ENCODE measurements at regions not wholly inside any gene's neighbourhood (a gene's known extent, or its start where the extent isn't known, plus 50 kb on each side); places are given as distances from the start of the nearest gene placed in this dataset.

DNA sequence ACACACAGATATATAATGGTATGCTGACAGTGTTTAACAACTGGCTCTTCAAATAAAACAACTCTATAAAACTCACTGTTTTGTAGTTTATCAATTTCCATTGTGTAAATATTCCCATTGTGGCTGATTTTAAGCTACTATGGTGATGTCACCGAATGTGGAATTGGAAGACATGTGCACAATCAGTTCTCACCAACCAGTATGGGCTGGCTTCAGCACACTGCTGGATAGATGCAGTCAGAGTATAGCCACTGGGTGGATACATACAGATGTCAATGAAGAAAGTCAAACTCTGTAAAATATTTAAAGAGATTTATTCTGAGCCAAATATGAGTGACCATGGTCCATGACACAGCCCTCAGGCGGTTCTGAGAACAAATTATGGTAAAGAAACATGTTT lies 475.9 kb upstream of the SMARCA2 start:
- ChIA-PET CTCF (no interaction called here), RAD21 (ENCODE audit: low non-redundant PET in 1 of 2, low total read pairs in 2 of 2, uncharacterized antibody in 2 of 2, unreplicated experiment in 2 of 2) (no interaction called here), POLR2A (no interaction called here)
- no peak for DNase-seq (ENCODE audit: low read depth, low spot score)
- Histone ChIP-seq H4K20me1 (ENCODE audit: insufficient read depth) (no peaks in the 10 kb centered on the region), H3K9me2 (ENCODE audit: insufficient read depth) (no peaks in the 10 kb centered on the region), H3K4me3 (replicated peaks in 1 of 2; ENCODE audit: low read depth in 1 of 2, low read length in 2 of 2) (no peak overlapping the region), H2AFZ (ENCODE audit: low read depth, low read length, poor library complexity, severe bottlenecking) (no peak overlapping the region), H3K4me2 (ENCODE audit: low read length) (no peak overlapping the region), H3K4me1 (ENCODE audit: control insufficient read depth in 1 of 2, insufficient read depth in 2 of 2, low read length in 2 of 2) (no peaks in the 10 kb centered on the region), H3K27me3 (ENCODE audit: insufficient read depth, low read length) (no peaks in the 10 kb centered on the region), H3K9me3 (ENCODE audit: control insufficient read depth in 1 of 2, insufficient read depth in 1 of 2, low read depth in 1 of 2, low read length in 2 of 2) (peaks cover 0 to 1% of the 10 kb centered on the region in 2 experiments; a peak in 1 of 4 replicates), H3K9ac (ENCODE audit: low read length) (no peak overlapping the region), H3K79me2 (ENCODE audit: insufficient read depth, low read length) (no peaks in the 10 kb centered on the region), H3K36me3 (ENCODE audit: control insufficient read depth in 1 of 2, insufficient read depth in 2 of 2, low read length in 2 of 2) (no peaks in the 10 kb centered on the region), H3K27ac (ENCODE audit: low read depth, low read length) (no peak overlapping the region)
- no peak for ATAC-seq
- BruUV-seq (replicated peaks): no TSS peak
- intact Hi-C loops (cut with micrococcal nuclease): no loop called here
- TF ChIP-seq POLR2A (IDR thresholded peaks at IDR 0.05; ENCODE audit: borderline replicate concordance, extremely low read depth, insufficient read depth, insufficient read length): no peak
- no peak for TF ChIP-seq SRF (IDR thresholded peaks at IDR 0.05; ENCODE audit: low read depth)
- no peak for TF ChIP-seq TCF7L2 (IDR thresholded peaks at IDR 0.05; ENCODE audit: borderline replicate concordance, extremely low read depth, insufficient read depth, insufficient read length)
- no peak for TF ChIP-seq EZH2 (IDR thresholded peaks at IDR 0.05)
- TF ChIP-seq SP1 (IDR thresholded peaks at IDR 0.05; ENCODE audit: low read depth): no peak
- no peak for TF ChIP-seq JUND (IDR thresholded peaks at IDR 0.05)
- no peak for TF ChIP-seq EGR1 (IDR thresholded peaks at IDR 0.05; ENCODE audit: low read depth)
- TF ChIP-seq, protein P1, sequence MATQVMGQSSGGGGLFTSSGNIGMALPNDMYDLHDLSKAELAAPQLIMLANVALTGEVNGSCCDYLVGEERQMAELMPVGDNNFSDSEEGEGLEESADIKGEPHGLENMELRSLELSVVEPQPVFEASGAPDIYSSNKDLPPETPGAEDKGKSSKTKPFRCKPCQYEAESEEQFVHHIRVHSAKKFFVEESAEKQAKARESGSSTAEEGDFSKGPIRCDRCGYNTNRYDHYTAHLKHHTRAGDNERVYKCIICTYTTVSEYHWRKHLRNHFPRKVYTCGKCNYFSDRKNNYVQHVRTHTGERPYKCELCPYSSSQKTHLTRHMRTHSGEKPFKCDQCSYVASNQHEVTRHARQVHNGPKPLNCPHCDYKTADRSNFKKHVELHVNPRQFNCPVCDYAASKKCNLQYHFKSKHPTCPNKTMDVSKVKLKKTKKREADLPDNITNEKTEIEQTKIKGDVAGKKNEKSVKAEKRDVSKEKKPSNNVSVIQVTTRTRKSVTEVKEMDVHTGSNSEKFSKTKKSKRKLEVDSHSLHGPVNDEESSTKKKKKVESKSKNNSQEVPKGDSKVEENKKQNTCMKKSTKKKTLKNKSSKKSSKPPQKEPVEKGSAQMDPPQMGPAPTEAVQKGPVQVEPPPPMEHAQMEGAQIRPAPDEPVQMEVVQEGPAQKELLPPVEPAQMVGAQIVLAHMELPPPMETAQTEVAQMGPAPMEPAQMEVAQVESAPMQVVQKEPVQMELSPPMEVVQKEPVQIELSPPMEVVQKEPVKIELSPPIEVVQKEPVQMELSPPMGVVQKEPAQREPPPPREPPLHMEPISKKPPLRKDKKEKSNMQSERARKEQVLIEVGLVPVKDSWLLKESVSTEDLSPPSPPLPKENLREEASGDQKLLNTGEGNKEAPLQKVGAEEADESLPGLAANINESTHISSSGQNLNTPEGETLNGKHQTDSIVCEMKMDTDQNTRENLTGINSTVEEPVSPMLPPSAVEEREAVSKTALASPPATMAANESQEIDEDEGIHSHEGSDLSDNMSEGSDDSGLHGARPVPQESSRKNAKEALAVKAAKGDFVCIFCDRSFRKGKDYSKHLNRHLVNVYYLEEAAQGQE (IDR thresholded peaks at IDR 0.05; ENCODE audit: low read depth): no peak
- no peak for TF ChIP-seq ELF1 (IDR thresholded peaks at IDR 0.05; ENCODE audit: borderline replicate concordance, low read depth)
- TF ChIP-seq, protein P2, sequence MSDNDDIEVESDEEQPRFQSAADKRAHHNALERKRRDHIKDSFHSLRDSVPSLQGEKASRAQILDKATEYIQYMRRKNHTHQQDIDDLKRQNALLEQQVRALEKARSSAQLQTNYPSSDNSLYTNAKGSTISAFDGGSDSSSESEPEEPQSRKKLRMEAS (IDR thresholded peaks at IDR 0.05): no peak
- TF ChIP-seq YY1 (IDR thresholded peaks at IDR 0.05; ENCODE audit: extremely low read depth, insufficient replicate concordance, low read depth, low read length): no peak
- no peak for TF ChIP-seq FOSL1 (IDR thresholded peaks at IDR 0.05; ENCODE audit: low read depth)
- TF ChIP-seq, protein P3, sequence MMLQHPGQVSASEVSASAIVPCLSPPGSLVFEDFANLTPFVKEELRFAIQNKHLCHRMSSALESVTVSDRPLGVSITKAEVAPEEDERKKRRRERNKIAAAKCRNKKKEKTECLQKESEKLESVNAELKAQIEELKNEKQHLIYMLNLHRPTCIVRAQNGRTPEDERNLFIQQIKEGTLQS (IDR thresholded peaks at IDR 0.05): no peak
- TF ChIP-seq RAD21 (IDR thresholded peaks at IDR 0.05; ENCODE audit: low read depth): no peak
- no peak for TF ChIP-seq ZFX (IDR thresholded peaks at IDR 0.05)

Data from HCT116 (cell line).